PC-9 (cell line): ENCODE measurements at regions not wholly inside any gene's neighbourhood (a gene's known extent, or its start where the extent isn't known, plus 50 kb on each side); places are given as distances from the start of the nearest gene placed in this dataset.

ENCODE experiments used
- BruUV-seq: library from RNA; stranded (reverse); fragments of 400-500 nt; replicated peaks from 2 replicates; lab custom pipeline; 2021; lab: Mats Ljungman, UMichigan
- CTCF ChIA-PET: fragments of 300-600 bp; sonication (Branson Sonifier 250); formaldehyde crosslinking; loops from one replicate; lab custom pipeline; 2022; ENCODE audit warnings: antibody characterized with exemption; lab: Charles Lee
- POLR2A ChIA-PET: fragments of 300-600 bp; sonication (Branson Sonifier 250); formaldehyde crosslinking; loops from one replicate; lab custom pipeline; 2022; ENCODE audit warnings: antibody characterized with exemption; ENCODE audit not compliant: unreplicated experiment; lab: Charles Lee
- DNase-seq, 2 experiments: peaks; one replicate each; pipeline versions ENCODE4 v3.0.0 to v3.0.0-alpha.2; 2015 to 2022; ENCODE audit warnings: mixed read lengths in 1 of 2
- H2AFZ ChIP-seq: fragments of 200-600 bp; sonication (generic); 2 replicates; pipeline ENCODE4 v1.8.1; 2017; ENCODE audit warnings: antibody characterized with exemption
- H3F3A ChIP-seq: fragments of 200-600 bp; sonication (generic); 2 replicates; pipeline ENCODE4 v1.8.1; 2017; ENCODE audit warnings: antibody characterized with exemption, mild to moderate bottlenecking, low read depth; ENCODE audit not compliant: insufficient read depth
- H3K27ac ChIP-seq: fragments of 200-600 bp; sonication (generic); 2 replicates; pipeline ENCODE4 v1.6.1; 2016; ENCODE audit warnings: mixed run types
- H3K27me3 ChIP-seq: fragments of 200-600 bp; sonication (generic); 2 replicates; pipeline ENCODE4 v1.6.1; 2016; ENCODE audit warnings: low read depth, mixed run types; ENCODE audit not compliant: insufficient read depth
- H3K36me3 ChIP-seq: fragments of 200-600 bp; sonication (generic); 2 replicates; pipeline ENCODE4 v1.6.1; 2016; ENCODE audit warnings: low read depth, mixed run types
- H3K4me1 ChIP-seq: fragments of 200-600 bp; sonication (generic); replicated peaks from 2 replicates; pipeline ENCODE4 v1.6.1; 2016; ENCODE audit warnings: mixed run types; ENCODE audit not compliant: insufficient read depth
- H3K4me2 ChIP-seq: fragments of 200-600 bp; sonication (generic); 2 replicates; pipeline ENCODE4 v1.6.1; 2017; ENCODE audit warnings: mixed run types
- H3K4me3 ChIP-seq: fragments of 200-600 bp; sonication (generic); 2 replicates; pipeline ENCODE4 v1.6.1; 2016; ENCODE audit warnings: mixed run types
- H3K79me2 ChIP-seq: fragments of 200-600 bp; sonication (generic); 2 replicates; pipeline ENCODE4 v1.6.1; 2017; ENCODE audit warnings: low read depth, mixed run types
- H3K9me2 ChIP-seq: fragments of 200-600 bp; sonication (generic); 2 replicates; pipeline ENCODE4 v1.8.1; 2017; ENCODE audit warnings: mild to moderate bottlenecking; ENCODE audit not compliant: insufficient read depth
- H3K9me3 ChIP-seq: fragments of 200-600 bp; sonication (generic); 2 replicates; pipeline ENCODE4 v1.8.1; 2016; ENCODE audit warnings: low read depth; ENCODE audit not compliant: insufficient read depth
- H4K20me1 ChIP-seq: fragments of 200-600 bp; sonication (generic); 2 replicates; pipeline ENCODE4 v1.8.1; 2017; ENCODE audit not compliant: insufficient read depth
- EZH2 ChIP-seq: fragments of 200-600 bp; sonication (generic); IDR thresholded peaks from 2 replicates; pipeline ENCODE4 v1.8.0; 2017; ENCODE audit warnings: antibody characterized with exemption, low read depth
- intact Hi-C: fragments of 100-400 bp; cut with micrococcal nuclease; formaldehyde crosslinking; loops from one replicate; pipeline ENCODE4 v1.10.0; 2022; ENCODE audit not compliant: unreplicated experiment
- TF ChIP-seq, protein P1 (sequence below): fragments of 200-600 bp; sonication (generic); conservative IDR thresholded peaks from 2 replicates; pipeline ENCODE4 v1.6.1; 2017; ENCODE audit warnings: mixed run types, antibody characterized with exemption, mild to moderate bottlenecking, moderate library complexity

DNA sequence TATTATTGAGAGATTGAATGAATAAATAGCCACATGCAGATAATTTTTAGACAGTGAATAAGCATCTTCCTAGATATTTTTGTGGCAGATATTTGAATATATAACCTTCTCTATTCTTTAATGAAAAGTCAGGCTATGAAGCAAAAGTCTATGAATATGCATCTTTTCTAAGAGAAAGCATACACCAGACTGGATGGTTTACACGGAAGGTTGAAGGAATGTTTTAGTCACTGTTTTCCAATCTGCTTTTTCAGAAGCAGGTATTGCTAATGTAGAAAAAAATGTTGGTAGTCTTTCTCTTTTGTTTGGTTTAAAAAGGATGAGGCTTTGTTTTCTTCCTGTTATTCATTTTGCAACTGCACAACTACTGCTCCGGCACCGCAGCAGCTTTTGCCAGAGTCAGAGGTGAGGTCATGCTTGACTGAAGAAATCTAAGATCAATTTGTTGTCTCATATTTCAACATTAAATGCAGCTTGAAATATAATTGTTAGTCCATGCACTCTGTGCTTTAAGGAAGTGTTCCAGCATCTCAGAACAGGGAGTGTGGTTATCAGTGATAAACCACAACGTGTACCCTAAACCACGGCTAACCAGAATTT, 1540.8 kb upstream of the PIK3C3 start:
- no peaks in the 10 kb centered on the region for H3K9me3 ChIP-seq
- H2AFZ ChIP-seq = no peak overlapping the region
- POLR2A ChIA-PET = no interaction called here
- CTCF ChIA-PET = no interaction called here
- no peaks in the 10 kb centered on the region for H3K27me3 ChIP-seq
- no peaks in the 10 kb centered on the region for H3F3A ChIP-seq
- H3K4me3 ChIP-seq = no peak overlapping the region
- H3K9me2 ChIP-seq = no peaks in the 10 kb centered on the region
- DNase-seq = peak in 1 of 2 experiments; percentile 35
- no peaks in the 10 kb centered on the region for H3K79me2 ChIP-seq
- H3K27ac ChIP-seq = no peak overlapping the region
- TF ChIP-seq, protein P1, sequence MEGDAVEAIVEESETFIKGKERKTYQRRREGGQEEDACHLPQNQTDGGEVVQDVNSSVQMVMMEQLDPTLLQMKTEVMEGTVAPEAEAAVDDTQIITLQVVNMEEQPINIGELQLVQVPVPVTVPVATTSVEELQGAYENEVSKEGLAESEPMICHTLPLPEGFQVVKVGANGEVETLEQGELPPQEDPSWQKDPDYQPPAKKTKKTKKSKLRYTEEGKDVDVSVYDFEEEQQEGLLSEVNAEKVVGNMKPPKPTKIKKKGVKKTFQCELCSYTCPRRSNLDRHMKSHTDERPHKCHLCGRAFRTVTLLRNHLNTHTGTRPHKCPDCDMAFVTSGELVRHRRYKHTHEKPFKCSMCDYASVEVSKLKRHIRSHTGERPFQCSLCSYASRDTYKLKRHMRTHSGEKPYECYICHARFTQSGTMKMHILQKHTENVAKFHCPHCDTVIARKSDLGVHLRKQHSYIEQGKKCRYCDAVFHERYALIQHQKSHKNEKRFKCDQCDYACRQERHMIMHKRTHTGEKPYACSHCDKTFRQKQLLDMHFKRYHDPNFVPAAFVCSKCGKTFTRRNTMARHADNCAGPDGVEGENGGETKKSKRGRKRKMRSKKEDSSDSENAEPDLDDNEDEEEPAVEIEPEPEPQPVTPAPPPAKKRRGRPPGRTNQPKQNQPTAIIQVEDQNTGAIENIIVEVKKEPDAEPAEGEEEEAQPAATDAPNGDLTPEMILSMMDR = no peak
- TF ChIP-seq EZH2 = no peak
- no TSS peak for BruUV-seq
- no peaks in the 10 kb centered on the region for H3K36me3 ChIP-seq
- H3K4me2 ChIP-seq = no peak overlapping the region
- intact Hi-C loops = no loop called here
- no peaks in the 10 kb centered on the region for H3K4me1 ChIP-seq
- no peaks in the 10 kb centered on the region for H4K20me1 ChIP-seq

DNA sequence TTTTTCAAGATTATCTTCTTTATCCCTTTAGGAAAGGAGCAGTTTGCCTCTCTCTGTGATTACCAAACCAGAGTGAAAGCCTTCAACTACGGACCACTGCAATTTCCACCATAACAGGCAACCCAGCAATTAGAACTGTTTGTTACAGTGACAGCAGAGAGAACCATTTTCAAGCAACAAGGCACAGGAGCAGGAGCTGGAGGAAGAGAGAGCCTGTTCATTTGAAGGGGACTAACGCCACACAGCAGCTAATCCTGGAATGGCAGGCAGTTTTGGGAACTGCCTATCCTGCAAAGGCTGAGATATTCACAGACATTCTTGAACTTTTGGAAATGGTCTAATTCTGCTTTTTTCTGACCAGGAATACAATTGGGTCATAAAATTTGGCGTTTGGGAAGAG, 1541.9 kb upstream of the PIK3C3 start:
- Histone ChIP-seq H2AFZ (no peak overlapping the region), H3K9me2 (no peaks in the 10 kb centered on the region), H3K36me3 (no peaks in the 10 kb centered on the region), H3K4me2 (no peak overlapping the region), H4K20me1 (no peaks in the 10 kb centered on the region), H3K27ac (no peak overlapping the region), H3K4me1 (no peaks in the 10 kb centered on the region), H3K4me3 (no peak overlapping the region), H3K79me2 (no peaks in the 10 kb centered on the region), H3K9me3 (no peaks in the 10 kb centered on the region), H3K27me3 (no peaks in the 10 kb centered on the region), H3F3A (no peaks in the 10 kb centered on the region)
- TF ChIP-seq EZH2 = no peak
- TF ChIP-seq, protein P1 = no peak
- intact Hi-C loops = no loop called here
- DNase-seq = no peak
- ChIA-PET CTCF (no interaction called here), POLR2A (no interaction called here)
- no TSS peak for BruUV-seq

DNA sequence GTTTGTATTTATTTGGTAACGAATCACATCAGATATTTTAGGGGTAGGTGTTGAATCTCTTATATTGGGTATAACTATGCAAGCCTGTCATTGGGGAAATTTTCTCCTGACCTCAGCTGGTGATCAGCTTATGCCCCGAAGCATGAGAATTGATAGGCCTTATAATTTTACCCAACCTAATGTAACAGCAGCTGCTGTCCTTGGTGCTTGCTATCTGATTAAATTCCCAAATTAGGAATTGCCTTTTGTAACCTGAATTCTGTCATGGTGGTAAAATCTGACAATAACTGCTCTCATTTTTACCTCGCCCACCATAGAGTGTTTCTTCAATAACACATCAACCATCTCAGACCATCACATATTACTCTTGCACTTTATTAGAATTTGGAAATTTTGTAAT, 1542.6 kb upstream of the PIK3C3 start:
- no peak for DNase-seq
- intact Hi-C loops = no loop called here
- no peak overlapping the region for H2AFZ ChIP-seq
- H4K20me1 ChIP-seq = no peaks in the 10 kb centered on the region
- no peaks in the 10 kb centered on the region for H3K9me2 ChIP-seq
- no peaks in the 10 kb centered on the region for H3K79me2 ChIP-seq
- no peaks in the 10 kb centered on the region for H3K9me3 ChIP-seq
- CTCF ChIA-PET = no interaction called here
- no peaks in the 10 kb centered on the region for H3F3A ChIP-seq
- H3K27me3 ChIP-seq = no peaks in the 10 kb centered on the region
- POLR2A ChIA-PET = no interaction called here
- no peak for TF ChIP-seq EZH2
- TF ChIP-seq, protein P1 = no peak
- no peak overlapping the region for H3K27ac ChIP-seq
- H3K4me1 ChIP-seq = no peaks in the 10 kb centered on the region
- no peak overlapping the region for H3K4me2 ChIP-seq
- no TSS peak for BruUV-seq
- no peak overlapping the region for H3K4me3 ChIP-seq
- no peaks in the 10 kb centered on the region for H3K36me3 ChIP-seq
